ENCODE measurements at regions not wholly inside any gene's neighbourhood (a gene's known extent, or its start where the extent isn't known, plus 50 kb on each side); places are given as distances from the start of the nearest gene placed in this dataset.

GRCh38 chr13:56864451-56864850 lies 276.3 kb upstream of the PRR20A start:
- DNase-seq, result no peak

GRCh38 chr13:56865416-56865815 lies 275.3 kb upstream of the PRR20A start:
- no peak for DNase-seq

GRCh38 chr13:56869671-56870070 lies 271.0 kb upstream of the PRR20A start:
- no peak for DNase-seq

GRCh38 chr13:56886398-56886797 lies 254.3 kb upstream of the PRR20A start:
- DNase-seq, result no peak

- no peak for DNase-seq
Measured at GRCh38 chr13:56888455-56888854, 252.3 kb upstream of the PRR20A start.

- no peak for DNase-seq
Measured at GRCh38 chr13:56893843-56894242, 246.9 kb upstream of the PRR20A start.

GRCh38 chr13:56900549-56901279 lies 240.0 kb upstream of the PRR20A start:
- DNase-seq, result no peak

- DNase-seq, result no peak
Measured at GRCh38 chr13:56902276-56902675, 238.4 kb upstream of the PRR20A start.

GRCh38 chr13:56903710-56904282 lies 236.9 kb upstream of the PRR20A start:
- DNase-seq, result no peak

- DNase-seq, result no peak
Measured at GRCh38 chr13:56906909-56907308, 233.8 kb upstream of the PRR20A start.

- no peak for DNase-seq
Measured at GRCh38 chr13:56907766-56908165, 233.0 kb upstream of the PRR20A start.

GRCh38 chr13:56909896-56910600 lies 230.7 kb upstream of the PRR20A start:
- DNase-seq, result no peak

- DNase-seq, result no peak
Measured at GRCh38 chr13:56917966-56918365, 222.8 kb upstream of the PRR20A start.

- no peak for DNase-seq
Measured at GRCh38 chr13:56923626-56924140, 217.0 kb upstream of the PRR20A start.

GRCh38 chr13:56924401-56924800 lies 216.3 kb upstream of the PRR20A start:
- no peak for DNase-seq

- no peak for DNase-seq
Measured at GRCh38 chr13:56932104-56932503, 208.6 kb upstream of the PRR20A start.

- DNase-seq, result no peak
Measured at GRCh38 chr13:56953965-56954364, 186.8 kb upstream of the PRR20A start.

- no peak for DNase-seq
Measured at GRCh38 chr13:56975647-56976046, 165.1 kb upstream of the PRR20A start.

GRCh38 chr13:56980856-56981255 lies 159.9 kb upstream of the PRR20A start:
- DNase-seq, result no peak

GRCh38 chr13:56986121-56986520 lies 154.6 kb upstream of the PRR20A start:
- no peak for DNase-seq

GRCh38 chr13:56988543-56988942 lies 152.2 kb upstream of the PRR20A start:
- no peak for DNase-seq

- DNase-seq, result no peak
Measured at GRCh38 chr13:57003682-57004081, 137.0 kb upstream of the PRR20A start.

- no peak for DNase-seq
Measured at GRCh38 chr13:57017357-57017756, 123.4 kb upstream of the PRR20A start.

- DNase-seq, result no peak
Measured at GRCh38 chr13:57018915-57019314, 121.8 kb upstream of the PRR20A start.

Data from T1000 (cell line).